T-cell (primary cell): ENCODE measurements at regions not wholly inside any gene's neighbourhood (a gene's known extent, or its start where the extent isn't known, plus 50 kb on each side); places are given as distances from the start of the nearest gene placed in this dataset.

Source experiments
- ATAC-seq, 4 experiments: fragments of 200-7000 bp in 3 of 4; fragments of 150-1000 bp in 1 of 4; cut with Tn5 transposase; replicated peaks in 1 of 4; 1 replicate in 3 of 4; 2 replicates in 1 of 4; pipeline ENCODE4 v1.10.0; 2021; ENCODE audit warnings: moderate library complexity in 3 of 4, mild to moderate bottlenecking in 2 of 4, moderate number of reproducible peaks in 1 of 4
- CTCF ChIA-PET, 2 donors: fragments of 300-600 bp; sonication (Branson Sonifier 250); formaldehyde crosslinking; loops; one replicate each; lab custom pipeline; 2022; ENCODE audit warnings: antibody characterized with exemption in 2 of 2; lab: Charles Lee
- POLR2A ChIA-PET, 2 donors: fragments of 300-600 bp; sonication (Branson Sonifier 250); formaldehyde crosslinking; loops; one replicate each; lab custom pipeline; 2022; ENCODE audit warnings: antibody characterized with exemption in 2 of 2; lab: Charles Lee
- DNase-seq, 35 experiments: peaks; one replicate each; pipeline versions ENCODE4 v3.0.0 to v3.0.0-alpha.2; 2013 to 2023
- H3K27ac ChIP-seq: one replicate; pipeline ENCODE4 v1.5.1; 2013; ENCODE audit warnings: low read length
- H3K27me3 ChIP-seq, 2 experiments: replicated peaks in 1 of 2; 1 replicate in 1 of 2; 2 replicates in 1 of 2; pipeline versions ENCODE4 v1.6.1 to v1.7.0; 2013; ENCODE audit warnings: low read length in 1 of 2, mixed read lengths in 1 of 2; ENCODE audit not compliant: control insufficient read depth in 2 of 2, insufficient read depth in 2 of 2; ENCODE audit errors: extremely low read depth in 1 of 2
- H3K36me3 ChIP-seq, 2 donors: 1 replicate in 1 of 2; 2 replicates in 1 of 2; pipeline versions ENCODE4 v1.6.1 to v1.7.0; 2013; ENCODE audit warnings: low read length in 1 of 2; ENCODE audit not compliant: control insufficient read depth in 2 of 2, insufficient read depth in 1 of 2; ENCODE audit errors: extremely low read depth in 1 of 2
- H3K4me1 ChIP-seq, 2 experiments: 1 replicate in 1 of 2; 2 replicates in 1 of 2; pipeline versions ENCODE4 v1.6.1 to v1.7.0; 2013; ENCODE audit warnings: low read length in 2 of 2, mixed read lengths in 1 of 2; ENCODE audit not compliant: insufficient read depth in 2 of 2, control insufficient read depth in 1 of 2; ENCODE audit errors: extremely low read depth in 1 of 2
- H3K4me3 ChIP-seq, 2 donors: 1 replicate in 1 of 2; 2 replicates in 1 of 2; pipeline versions ENCODE4 v1.5.1 to v1.7.0; 2013; ENCODE audit warnings: mild to moderate bottlenecking in 2 of 2, low read length in 1 of 2, moderate library complexity in 1 of 2; ENCODE audit not compliant: control insufficient read depth in 1 of 2; ENCODE audit errors: extremely low read depth in 1 of 2
- H3K9me3 ChIP-seq: 2 replicates; pipeline ENCODE4 v1.7.0; 2013
- H3K27ac Mint-ChIP-seq, 2 donors: one replicate each; pipeline ENCODE4 v1.8.0; 2020 to 2021; ENCODE audit warnings: mild to moderate bottlenecking in 2 of 2, mixed read lengths in 2 of 2
- H3K27me3 Mint-ChIP-seq, 2 donors: one replicate each; pipeline ENCODE4 v1.8.0; 2021 to 2022; ENCODE audit warnings: mixed read lengths in 2 of 2
- H3K36me3 Mint-ChIP-seq: one replicate; pipeline ENCODE4 v1.8.0; 2021; ENCODE audit warnings: mixed read lengths
- H3K4me1 Mint-ChIP-seq, 3 donors: one replicate each; pipeline ENCODE4 v1.8.0; 2020 to 2022; ENCODE audit warnings: mixed read lengths in 3 of 3, mild to moderate bottlenecking in 1 of 3
- H3K4me3 Mint-ChIP-seq, 3 donors: one replicate each; pipeline ENCODE4 v1.8.0; 2020 to 2022; ENCODE audit warnings: mild to moderate bottlenecking in 3 of 3, mixed read lengths in 3 of 3, moderate library complexity in 3 of 3
- H3K9me3 Mint-ChIP-seq, 3 donors: one replicate each; pipeline ENCODE4 v1.8.0; 2020 to 2022; ENCODE audit warnings: mixed read lengths in 3 of 3
- WGBS: methylation state at CpG from one replicate; pipeline ENCODE4 v1.1.5; 2013; ENCODE audit warnings: missing lambda C conversion rate; ENCODE audit not compliant: insufficient coverage; 5-methylcytosine and 5-hydroxymethylcytosine counted together

GRCh38 chr5:4197151-4197550 is 601.5 kb downstream of the IRX1 start:
- Histone ChIP-seq H3K36me3 (no peaks in the 10 kb centered on the region), H3K4me3 (no peak overlapping the region), H3K27me3 (no peaks in the 10 kb centered on the region), H3K9me3 (no peaks in the 10 kb centered on the region), H3K27ac (no peak overlapping the region), H3K4me1 (no peaks in the 10 kb centered on the region)
- H3K36me3 Mint-ChIP-seq: no peaks in the 10 kb centered on the region
- CTCF ChIA-PET: no interaction called here
- peaks cover 0 to 1% (median 0%) of the 10 kb centered on the region in 3 donors for H3K9me3 Mint-ChIP-seq
- WGBS: 53% methylated on average over 5 of the region's 5 CpGs
- no peak overlapping the region for H3K27ac Mint-ChIP-seq
- no peaks in the 10 kb centered on the region for H3K4me1 Mint-ChIP-seq
- no peak for ATAC-seq
- POLR2A ChIA-PET: no interaction called here
- no peaks in the 10 kb centered on the region for H3K27me3 Mint-ChIP-seq
- DNase-seq: no peak
- no peak overlapping the region for H3K4me3 Mint-ChIP-seq

GRCh38 chr5:4198461-4198860 is 602.8 kb downstream of the IRX1 start:
- Histone ChIP-seq H3K27ac (no peak overlapping the region), H3K4me3 (no peak overlapping the region), H3K4me1 (no peaks in the 10 kb centered on the region), H3K27me3 (no peaks in the 10 kb centered on the region), H3K9me3 (no peaks in the 10 kb centered on the region), H3K36me3 (no peaks in the 10 kb centered on the region)
- no peaks in the 10 kb centered on the region for H3K27me3 Mint-ChIP-seq
- ChIA-PET CTCF (no interaction called here), POLR2A (no interaction called here)
- 64% methylated on average over 5 of the region's 7 CpGs for WGBS
- no peak for DNase-seq
- no peak overlapping the region for H3K4me3 Mint-ChIP-seq
- ATAC-seq: no peak
- no peaks in the 10 kb centered on the region for H3K36me3 Mint-ChIP-seq
- H3K4me1 Mint-ChIP-seq: no peaks in the 10 kb centered on the region
- H3K27ac Mint-ChIP-seq: no peak overlapping the region
- peaks cover 0 to 1% (median 0%) of the 10 kb centered on the region in 3 donors for H3K9me3 Mint-ChIP-seq

GRCh38 chr5:4199049-4199841 is 603.6 kb downstream of the IRX1 start:
- H3K9me3 Mint-ChIP-seq: no peaks in the 10 kb centered on the region
- Histone ChIP-seq H3K36me3 (no peaks in the 10 kb centered on the region), H3K4me3 (no peak overlapping the region), H3K27me3 (no peaks in the 10 kb centered on the region), H3K4me1 (no peaks in the 10 kb centered on the region), H3K27ac (no peak overlapping the region), H3K9me3 (no peaks in the 10 kb centered on the region)
- POLR2A ChIA-PET: no interaction called here
- H3K4me1 Mint-ChIP-seq: no peaks in the 10 kb centered on the region
- no peak for ATAC-seq
- 93% methylated on average over 10 of the region's 19 CpGs for WGBS
- no peak overlapping the region for H3K27ac Mint-ChIP-seq
- CTCF ChIA-PET: no interaction called here
- DNase-seq: no peak
- H3K27me3 Mint-ChIP-seq: no peaks in the 10 kb centered on the region
- H3K36me3 Mint-ChIP-seq: no peaks in the 10 kb centered on the region
- H3K4me3 Mint-ChIP-seq: no peak overlapping the region

GRCh38 chr5:4203146-4203545 is 607.5 kb downstream of the IRX1 start:
- no peak overlapping the region for H3K27ac ChIP-seq
- ATAC-seq: no peak
- no peaks in the 10 kb centered on the region for H3K27me3 ChIP-seq
- Mint-ChIP-seq H3K4me3 (no peak overlapping the region), H3K27me3 (no peaks in the 10 kb centered on the region), H3K4me1 (no peaks in the 10 kb centered on the region), H3K27ac (no peak overlapping the region), H3K9me3 (peaks cover 0 to 4% (median 0%) of the 10 kb centered on the region in 3 donors), H3K36me3 (no peaks in the 10 kb centered on the region)
- no peaks in the 10 kb centered on the region for H3K4me1 ChIP-seq
- no peaks in the 10 kb centered on the region for H3K36me3 ChIP-seq
- WGBS: 57% methylated on average over 1 of the region's 4 CpGs
- H3K4me3 ChIP-seq: no peak overlapping the region
- ChIA-PET CTCF (no interaction called here), POLR2A (no interaction called here)
- DNase-seq: no peak
- no peaks in the 10 kb centered on the region for H3K9me3 ChIP-seq

GRCh38 chr5:4204276-4205141 is 608.9 kb downstream of the IRX1 start:
- ATAC-seq: no peak
- WGBS: 76% methylated on average over 5 of the region's 11 CpGs

GRCh38 chr5:4205398-4205797 is 609.8 kb downstream of the IRX1 start:
- ChIA-PET POLR2A (no interaction called here), CTCF (no interaction called here)
- Histone ChIP-seq H3K36me3 (no peaks in the 10 kb centered on the region), H3K4me1 (no peaks in the 10 kb centered on the region), H3K27ac (no peak overlapping the region), H3K4me3 (no peak overlapping the region), H3K9me3 (no peaks in the 10 kb centered on the region), H3K27me3 (no peaks in the 10 kb centered on the region)
- Mint-ChIP-seq H3K9me3 (peaks cover 4 to 9% (median 9%) of the 10 kb centered on the region in 3 donors), H3K27me3 (no peaks in the 10 kb centered on the region), H3K36me3 (no peaks in the 10 kb centered on the region), H3K4me3 (no peak overlapping the region), H3K27ac (no peak overlapping the region), H3K4me1 (no peaks in the 10 kb centered on the region)
- WGBS: 59% methylated on average over 4 of the region's 4 CpGs
- DNase-seq (no peak), ATAC-seq (no peak)

More at GRCh38 chr5:4204276-4205141, 608.9 kb downstream of the IRX1 start:
- no peaks in the 10 kb centered on the region for H3K4me1 Mint-ChIP-seq
- peaks cover 3 to 9% (median 7%) of the 10 kb centered on the region in 3 donors for H3K9me3 Mint-ChIP-seq
- H3K27me3 Mint-ChIP-seq: no peaks in the 10 kb centered on the region
- Histone ChIP-seq H3K4me3 (no peak overlapping the region), H3K4me1 (no peaks in the 10 kb centered on the region), H3K27me3 (no peaks in the 10 kb centered on the region), H3K9me3 (no peaks in the 10 kb centered on the region), H3K27ac (no peak overlapping the region), H3K36me3 (no peaks in the 10 kb centered on the region)
- H3K27ac Mint-ChIP-seq: no peak overlapping the region
- no peaks in the 10 kb centered on the region for H3K36me3 Mint-ChIP-seq
- POLR2A ChIA-PET: no interaction called here
- no peak overlapping the region for H3K4me3 Mint-ChIP-seq
- CTCF ChIA-PET: interaction anchor here in 1 of 2 donors (0.5 kb wide), 1 partner anchor 9 kb away, joined by 3 read pairs; no protein-coding TSS in a partner anchor
- no peak for DNase-seq
